ENCODE measurements at regions not wholly inside any gene's neighbourhood (a gene's known extent, or its start where the extent isn't known, plus 50 kb on each side); places are given as distances from the start of the nearest gene placed in this dataset.
"Not testable (repeated sequence)": the region's sequence is repeated elsewhere in the genome, so short reads cannot be mapped to it uniquely, and the experiment has no call there.

DNA sequence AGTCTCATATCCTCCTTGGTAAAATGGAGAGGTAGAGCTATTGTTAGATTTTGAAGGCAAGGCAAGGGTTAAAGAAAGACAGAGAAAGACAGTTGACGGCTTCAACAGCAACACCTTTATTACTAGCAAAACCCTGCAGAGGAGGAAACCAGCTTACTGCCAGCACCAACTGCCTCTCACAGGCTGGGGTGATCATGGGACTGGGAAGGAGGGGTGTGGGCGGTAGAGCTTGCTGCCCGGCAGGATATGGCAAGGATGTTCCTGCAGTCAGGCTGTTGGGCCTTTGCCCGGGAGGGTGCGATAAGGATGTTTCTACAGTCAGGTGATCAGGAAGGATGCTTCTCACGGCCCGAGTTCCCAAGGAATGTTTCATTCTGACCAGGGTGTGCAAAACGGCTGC, 310.0 kb downstream of the FOXD4L4 start:
- H3K36me3 Mint-ChIP-seq, H3K4me3 Mint-ChIP-seq, DNase-seq, H3K9me3 Mint-ChIP-seq, H3K27me3 Mint-ChIP-seq, CTCF ChIA-PET, H3K4me1 Mint-ChIP-seq, H3K27ac Mint-ChIP-seq: not testable (repeated sequence)

DNA sequence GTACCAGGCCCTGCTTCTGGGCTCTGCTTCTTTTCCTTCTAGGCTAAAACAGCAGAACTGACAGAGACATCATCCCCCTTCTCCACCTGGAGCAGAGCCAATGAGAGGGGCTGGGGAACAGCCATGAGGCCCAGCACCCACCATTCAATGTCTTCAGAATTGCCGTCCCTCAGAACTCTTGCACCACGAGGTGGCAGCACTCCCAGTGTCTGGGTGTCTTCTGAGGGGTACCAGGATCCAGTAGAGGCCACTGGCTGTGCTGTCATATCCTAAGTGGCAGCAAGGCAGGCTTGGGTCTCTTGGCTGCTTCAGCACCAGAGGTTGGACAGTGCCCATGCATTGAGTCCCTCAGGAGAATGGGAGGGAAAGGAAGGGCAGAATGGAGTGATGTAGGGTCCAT, 312.8 kb downstream of the FOXD4L4 start:
- CTCF ChIA-PET = not testable (repeated sequence)

DNA sequence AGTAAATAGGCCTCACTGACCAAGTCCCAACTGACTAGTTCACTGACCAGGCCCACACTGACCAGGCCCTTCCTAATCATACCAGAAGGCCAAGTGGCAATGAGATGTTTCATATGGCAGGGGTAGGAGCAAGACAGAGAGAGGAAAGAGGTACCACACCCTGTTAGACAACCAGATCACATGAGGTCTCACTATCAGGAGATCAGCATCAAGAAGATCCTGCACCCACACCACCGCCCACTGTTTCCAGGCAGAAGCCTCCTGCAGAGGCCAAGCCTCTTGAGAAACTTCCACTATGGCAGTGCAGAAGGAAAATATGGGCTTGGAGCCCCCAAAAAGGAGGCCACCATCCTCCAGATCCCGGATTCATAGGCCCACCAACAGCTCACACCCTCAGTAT, 317.8 kb downstream of the FOXD4L4 start:
- CTCF ChIA-PET, H3K27me3 Mint-ChIP-seq, H3K4me1 Mint-ChIP-seq, H3K4me3 Mint-ChIP-seq, H3K36me3 Mint-ChIP-seq, H3K27ac Mint-ChIP-seq, DNase-seq, H3K9me3 Mint-ChIP-seq: not testable (repeated sequence)

More for the DNA sequence above, 312.8 kb downstream of the FOXD4L4 start:
- not testable (repeated sequence) for H3K4me1 Mint-ChIP-seq, H3K4me3 Mint-ChIP-seq, H3K27ac Mint-ChIP-seq, H3K27me3 Mint-ChIP-seq, H3K36me3 Mint-ChIP-seq, DNase-seq, H3K9me3 Mint-ChIP-seq

DNA sequence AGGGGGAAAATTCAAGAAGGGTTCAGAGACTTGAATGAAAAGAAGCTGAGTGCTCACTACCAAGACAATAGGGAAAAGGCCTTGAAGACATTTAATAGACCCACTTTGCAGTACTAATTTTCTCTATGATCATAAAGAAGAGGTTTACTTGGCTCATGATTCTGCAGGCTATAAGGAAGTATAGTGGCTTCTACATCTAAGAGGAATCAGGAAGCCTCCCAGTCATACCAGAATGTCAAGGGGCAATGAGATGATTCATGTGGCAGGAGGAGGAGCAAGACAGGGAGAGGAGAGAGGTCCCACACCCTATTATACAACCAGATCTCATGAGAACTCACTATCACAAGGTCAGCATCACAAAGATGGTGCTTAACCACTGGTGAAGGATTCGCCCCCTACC, 323.7 kb downstream of the FOXD4L4 start:
- H3K27ac Mint-ChIP-seq, CTCF ChIA-PET, H3K27me3 Mint-ChIP-seq, H3K4me1 Mint-ChIP-seq, H3K36me3 Mint-ChIP-seq, H3K4me3 Mint-ChIP-seq, H3K9me3 Mint-ChIP-seq, DNase-seq: not testable (repeated sequence)

GRCh38 chr9:66063822-66064221, 326.9 kb downstream of the FOXD4L4 start:
- H3K4me1 Mint-ChIP-seq = not testable (repeated sequence)

DNA sequence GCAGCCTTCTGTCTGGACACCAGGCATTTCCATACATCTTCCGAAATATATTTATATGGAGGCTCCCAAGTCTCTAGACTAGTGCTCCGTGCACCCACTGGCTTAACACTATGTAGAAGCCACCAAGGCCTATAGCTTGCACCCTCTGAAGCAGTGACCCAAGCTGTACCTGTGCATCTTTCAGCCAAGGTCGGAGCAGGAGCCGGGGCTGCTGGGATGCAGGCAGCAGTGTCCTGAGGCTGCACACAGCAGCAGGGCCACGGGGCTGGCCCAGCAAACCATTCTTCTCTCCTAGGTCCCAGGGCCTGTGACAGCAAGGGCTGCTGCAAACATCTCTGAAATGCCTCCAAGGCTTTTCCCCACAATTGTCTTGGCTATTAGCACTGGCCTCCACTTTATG, 328.8 kb downstream of the FOXD4L4 start:
- H3K27me3 Mint-ChIP-seq, H3K36me3 Mint-ChIP-seq, H3K27ac Mint-ChIP-seq, H3K4me1 Mint-ChIP-seq, H3K9me3 Mint-ChIP-seq, CTCF ChIA-PET, H3K4me3 Mint-ChIP-seq: not testable (repeated sequence)
- DNase-seq = peak; percentile 19

More at GRCh38 chr9:66063822-66064221, 326.9 kb downstream of the FOXD4L4 start:
- H3K9me3 Mint-ChIP-seq, H3K4me3 Mint-ChIP-seq, CTCF ChIA-PET, H3K27me3 Mint-ChIP-seq, H3K36me3 Mint-ChIP-seq, DNase-seq, H3K27ac Mint-ChIP-seq: not testable (repeated sequence)

GRCh38 chr9:66067231-66067630, 330.3 kb downstream of the FOXD4L4 start:
- H3K9me3 Mint-ChIP-seq, H3K4me3 Mint-ChIP-seq, CTCF ChIA-PET, H3K27me3 Mint-ChIP-seq, H3K4me1 Mint-ChIP-seq, H3K27ac Mint-ChIP-seq, H3K36me3 Mint-ChIP-seq: not testable (repeated sequence)
- peak; percentile 17 for DNase-seq

DNA sequence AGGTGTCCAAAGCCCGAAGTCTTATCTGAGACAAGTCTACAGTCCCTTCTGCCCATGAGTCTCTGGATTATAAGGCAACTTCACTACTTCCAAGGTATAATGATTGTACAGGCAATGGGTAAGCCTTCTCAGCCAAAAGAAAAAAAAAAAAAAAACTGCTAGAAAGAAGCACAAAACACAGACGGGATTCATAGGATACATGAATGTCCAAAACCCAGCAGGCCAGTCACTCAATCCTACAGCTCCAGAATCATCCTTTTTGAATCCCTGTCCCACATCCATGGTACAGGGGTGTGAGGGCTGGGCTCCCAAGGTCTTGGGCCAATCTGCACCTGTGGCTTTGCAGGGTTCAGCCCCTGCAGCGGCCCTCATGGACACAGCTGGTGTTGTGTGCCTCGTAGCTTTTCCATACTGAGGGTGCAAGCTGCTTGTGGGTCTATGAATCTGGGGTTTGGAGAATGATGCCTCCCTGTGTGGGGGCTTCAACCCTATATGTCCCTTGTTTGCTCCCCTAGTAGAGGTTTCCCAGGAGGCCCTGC, 331.6 kb downstream of the FOXD4L4 start:
- H3K9me3 Mint-ChIP-seq, H3K27me3 Mint-ChIP-seq, H3K4me3 Mint-ChIP-seq, H3K27ac Mint-ChIP-seq, H3K4me1 Mint-ChIP-seq, CTCF ChIA-PET, H3K36me3 Mint-ChIP-seq, DNase-seq: not testable (repeated sequence)

GRCh38 chr9:66069025-66069424, 332.1 kb downstream of the FOXD4L4 start:
- H3K36me3 Mint-ChIP-seq, H3K9me3 Mint-ChIP-seq, H3K27ac Mint-ChIP-seq, H3K4me3 Mint-ChIP-seq, H3K4me1 Mint-ChIP-seq, CTCF ChIA-PET, DNase-seq, H3K27me3 Mint-ChIP-seq: not testable (repeated sequence)

DNA sequence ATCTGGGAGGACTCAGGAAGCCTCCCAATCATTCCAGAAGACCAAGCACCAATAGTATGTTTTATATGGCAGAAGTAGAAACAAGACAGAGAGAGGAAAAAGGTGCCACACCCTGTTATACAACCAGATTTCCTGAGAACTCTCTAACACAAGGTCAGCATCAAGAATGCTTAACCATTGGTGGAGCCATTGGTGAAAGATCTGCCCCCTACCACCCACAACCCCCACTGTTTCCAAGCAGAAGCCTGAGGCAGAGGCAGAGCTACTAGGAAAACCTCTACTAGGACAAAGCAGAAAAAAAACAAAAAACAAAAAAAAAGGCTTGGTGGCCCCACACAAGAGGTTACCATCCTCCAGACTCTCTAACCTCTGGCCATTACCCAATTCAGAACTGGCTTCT, 336.2 kb downstream of the FOXD4L4 start:
- H3K36me3 Mint-ChIP-seq, H3K4me1 Mint-ChIP-seq, DNase-seq, H3K27ac Mint-ChIP-seq, CTCF ChIA-PET, H3K27me3 Mint-ChIP-seq, H3K4me3 Mint-ChIP-seq, H3K9me3 Mint-ChIP-seq: not testable (repeated sequence)

GRCh38 chr9:66082811-66083210, 345.9 kb downstream of the FOXD4L4 start:
- H3K4me3 Mint-ChIP-seq, DNase-seq, H3K27ac Mint-ChIP-seq, H3K4me1 Mint-ChIP-seq, CTCF ChIA-PET, H3K27me3 Mint-ChIP-seq, H3K9me3 Mint-ChIP-seq, H3K36me3 Mint-ChIP-seq: not testable (repeated sequence)
